ENCODE measurements at regions not wholly inside any gene's neighbourhood (a gene's known extent, or its start where the extent isn't known, plus 50 kb on each side); places are given as distances from the start of the nearest gene placed in this dataset.
A peak's percentile ranks its signal among the peaks of the same experiment; 100 is the strongest.
"Not testable (repeated sequence)": the region's sequence is repeated elsewhere in the genome, so short reads cannot be mapped to it uniquely, and the experiment has no call there.

- Mint-ChIP-seq H3K27ac (ENCODE audit: unreplicated experiment) (no peak overlapping the region), H3K4me1 (ENCODE audit: unreplicated experiment) (peaks cover 4% of the 10 kb centered on the region), H3K4me3 (ENCODE audit: unreplicated experiment) (no peak overlapping the region), H3K27me3 (ENCODE audit: unreplicated experiment) (no peaks in the 10 kb centered on the region), H3K9me3 (ENCODE audit: unreplicated experiment) (peaks cover 6% of the 10 kb centered on the region), H3K36me3 (ENCODE audit: unreplicated experiment) (no peaks in the 10 kb centered on the region)
- DNase-seq (ENCODE audit: extremely low spot score, unreplicated experiment) = no peak
- TF ChIP-seq CTCF (IDR thresholded peaks at IDR 0.05) = no peak
Observed at GRCh38 chr17:65292430-65292829, 155.3 kb downstream of the RGS9 start.

- H3K36me3 Mint-ChIP-seq (ENCODE audit: unreplicated experiment); H3K9me3 Mint-ChIP-seq (ENCODE audit: unreplicated experiment); DNase-seq (ENCODE audit: extremely low spot score, unreplicated experiment); H3K4me3 Mint-ChIP-seq (ENCODE audit: unreplicated experiment); H3K27ac Mint-ChIP-seq (ENCODE audit: unreplicated experiment); H3K27me3 Mint-ChIP-seq (ENCODE audit: unreplicated experiment): not testable (repeated sequence)
- H3K4me1 Mint-ChIP-seq (ENCODE audit: unreplicated experiment) = peaks cover 14% of the 10 kb centered on the region
Observed at GRCh38 chr17:65291301-65291700, 154.1 kb downstream of the RGS9 start.

GRCh38 chr17:65290616-65291015, 153.4 kb downstream of the RGS9 start:
- Mint-ChIP-seq H3K4me3 (ENCODE audit: unreplicated experiment) (no peak overlapping the region), H3K9me3 (ENCODE audit: unreplicated experiment) (peaks cover 6% of the 10 kb centered on the region), H3K36me3 (ENCODE audit: unreplicated experiment) (no peaks in the 10 kb centered on the region), H3K27ac (ENCODE audit: unreplicated experiment) (no peak overlapping the region), H3K4me1 (ENCODE audit: unreplicated experiment) (peaks cover 17% of the 10 kb centered on the region), H3K27me3 (ENCODE audit: unreplicated experiment) (no peaks in the 10 kb centered on the region)
- no peak for TF ChIP-seq CTCF (IDR thresholded peaks at IDR 0.05)
- no peak for DNase-seq (ENCODE audit: extremely low spot score, unreplicated experiment)

GRCh38 chr17:65290056-65290455, 152.9 kb downstream of the RGS9 start:
- Mint-ChIP-seq H3K4me3 (ENCODE audit: unreplicated experiment) (no peak overlapping the region), H3K9me3 (ENCODE audit: unreplicated experiment) (peaks cover 6% of the 10 kb centered on the region), H3K27ac (ENCODE audit: unreplicated experiment) (no peak overlapping the region), H3K36me3 (ENCODE audit: unreplicated experiment) (no peaks in the 10 kb centered on the region), H3K4me1 (ENCODE audit: unreplicated experiment) (peaks cover 17% of the 10 kb centered on the region), H3K27me3 (ENCODE audit: unreplicated experiment) (no peaks in the 10 kb centered on the region)
- DNase-seq (ENCODE audit: extremely low spot score, unreplicated experiment) = no peak
- TF ChIP-seq CTCF (IDR thresholded peaks at IDR 0.05) = no peak

- H3K27me3 Mint-ChIP-seq (ENCODE audit: unreplicated experiment) = no peaks in the 10 kb centered on the region
- H3K27ac Mint-ChIP-seq (ENCODE audit: unreplicated experiment) = no peak overlapping the region
- TF ChIP-seq CTCF (IDR thresholded peaks at IDR 0.05) = no peak
- peaks cover 12% of the 10 kb centered on the region for H3K9me3 Mint-ChIP-seq (ENCODE audit: unreplicated experiment)
- no peak overlapping the region for H3K4me3 Mint-ChIP-seq (ENCODE audit: unreplicated experiment)
- H3K36me3 Mint-ChIP-seq (ENCODE audit: unreplicated experiment) = no peaks in the 10 kb centered on the region
- H3K4me1 Mint-ChIP-seq (ENCODE audit: unreplicated experiment) = peaks cover 12% of the 10 kb centered on the region
- DNase-seq (ENCODE audit: extremely low spot score, unreplicated experiment) = peak; percentile 73
Observed at GRCh38 chr17:65287040-65287439, 149.9 kb downstream of the RGS9 start.

- no peak overlapping the region for H3K27ac Mint-ChIP-seq (ENCODE audit: unreplicated experiment)
- H3K27me3 Mint-ChIP-seq (ENCODE audit: unreplicated experiment) = no peaks in the 10 kb centered on the region
Observed at GRCh38 chr17:65283704-65284103, 146.5 kb downstream of the RGS9 start.

More at GRCh38 chr17:65283704-65284103, 146.5 kb downstream of the RGS9 start:
- Mint-ChIP-seq H3K4me3 (ENCODE audit: unreplicated experiment) (no peak overlapping the region), H3K9me3 (ENCODE audit: unreplicated experiment) (peaks cover 12% of the 10 kb centered on the region), H3K36me3 (ENCODE audit: unreplicated experiment) (no peaks in the 10 kb centered on the region), H3K4me1 (ENCODE audit: unreplicated experiment) (peaks cover 14% of the 10 kb centered on the region)
- TF ChIP-seq CTCF (IDR thresholded peaks at IDR 0.05) = no peak
- DNase-seq (ENCODE audit: extremely low spot score, unreplicated experiment) = peak; percentile 49
